Left ventricle myocardium superior (tissue), 1 donor: ENCODE measurements at regions not wholly inside any gene's neighbourhood (a gene's known extent, or its start where the extent isn't known, plus 50 kb on each side); places are given as distances from the start of the nearest gene placed in this dataset.
A peak's percentile ranks its signal among the peaks of the same experiment; 100 is the strongest.
"Not testable (repeated sequence)": the region's sequence is repeated elsewhere in the genome, so short reads cannot be mapped to it uniquely, and the experiment has no call there.

Experiments used
- ATAC-seq: fragments of 200-7000 bp; cut with Tn5 transposase; one replicate; pipeline ENCODE4 v1.9.1; 2020; ENCODE audit warnings: mild to moderate bottlenecking, moderate library complexity
- DNase-seq: peaks from one replicate; pipeline ENCODE4 v3.0.0-alpha.2; 2020
- intact Hi-C: fragments of 100-400 bp; cut with micrococcal nuclease; formaldehyde crosslinking; loops from one replicate; pipeline ENCODE4 v1.11.0; 2022
- donor health status: DM: no; HTN: yes; CAD: no; lungs with severe emphysema.

GRCh38 chr1:41997153-41997552 lies 78.4 kb upstream of the HIVEP3 start:
- DNase-seq (no peak), ATAC-seq (no peak)
- intact Hi-C loops: no loop called here

GRCh38 chr1:41995441-41996130 lies 76.9 kb upstream of the HIVEP3 start:
- DNase-seq: no peak
- ATAC-seq: no peak
- intact Hi-C loops: no loop called here

- no peak for ATAC-seq
- no peak for DNase-seq
- intact Hi-C loops: no loop called here
These were observed 75.6 kb upstream of the HIVEP3 start for GRCh38 chr1:41994195-41994894.

GRCh38 chr1:41983451-41983850 lies 64.7 kb upstream of the HIVEP3 start:
- intact Hi-C loops: no loop called here
- ATAC-seq (no peak), DNase-seq (no peak)

GRCh38 chr1:41981796-41982195 lies 63.1 kb upstream of the HIVEP3 start:
- DNase-seq: no peak
- intact Hi-C loops: no loop called here
- ATAC-seq: no peak

- intact Hi-C loops: no loop called here
- ATAC-seq: peak; percentile 26
These were observed 62.3 kb upstream of the HIVEP3 start for GRCh38 chr1:41980827-41981653.

GRCh38 chr1:41978986-41979385 lies 60.3 kb upstream of the HIVEP3 start:
- DNase-seq (no peak), ATAC-seq (no peak)
- intact Hi-C loops: no loop called here

More at GRCh38 chr1:41980827-41981653, 62.3 kb upstream of the HIVEP3 start:
- DNase-seq: peak; percentile 28

- intact Hi-C loops: no loop called here
- ATAC-seq (no peak), DNase-seq (no peak)
These were observed 58.6 kb upstream of the HIVEP3 start for GRCh38 chr1:41977326-41977725.

GRCh38 chr1:41976671-41977070 lies 57.9 kb upstream of the HIVEP3 start:
- ATAC-seq: no peak
- intact Hi-C loops: no loop called here
- DNase-seq: no peak

- DNase-seq (no peak), ATAC-seq (no peak)
- intact Hi-C loops: no loop called here
These were observed 57.3 kb upstream of the HIVEP3 start for GRCh38 chr1:41975850-41976569.

- intact Hi-C loops: no loop called here
- ATAC-seq (no peak), DNase-seq (no peak)
These were observed 56.4 kb upstream of the HIVEP3 start for GRCh38 chr1:41975121-41975520.

GRCh38 chr1:41968557-41968956 lies 49.8 kb upstream of the HIVEP3 start:
- ATAC-seq, intact Hi-C loops, DNase-seq: not testable (repeated sequence)
